Heart right ventricle (tissue), 16 donors: ENCODE measurements at regions not wholly inside any gene's neighbourhood (a gene's known extent, or its start where the extent isn't known, plus 50 kb on each side); places are given as distances from the start of the nearest gene placed in this dataset.

Source experiments
- ATAC-seq, 8 donors: fragments of 200-7000 bp; cut with Tn5 transposase; one replicate each; pipeline ENCODE4 v1.9.1; 2020; ENCODE audit warnings: mild to moderate bottlenecking in 8 of 8, moderate library complexity in 8 of 8, moderate number of reproducible peaks in 1 of 8
- DNase-seq, 2 donors: peaks; one replicate each; pipeline ENCODE4 v3.0.0-alpha.2; 2020
- H3K27ac ChIP-seq, 10 donors: fragments of 200-600 bp; sonication (generic) in 2 of 10; one replicate each; pipeline versions ENCODE4 v1.5.0 to v1.8.0; 2020 to 2022; ENCODE audit warnings: mild to moderate bottlenecking in 3 of 10
- H3K27me3 ChIP-seq, 7 donors: fragments of 200-600 bp; one replicate each; pipeline ENCODE4 v1.8.0; 2021 to 2022; ENCODE audit warnings: mild to moderate bottlenecking in 2 of 7
- H3K36me3 ChIP-seq, 9 donors: fragments of 200-600 bp; sonication (generic) in 1 of 9; one replicate each; pipeline versions ENCODE4 v1.5.0 to v1.8.0; 2020 to 2022; ENCODE audit warnings: mild to moderate bottlenecking in 2 of 9
- H3K4me1 ChIP-seq, 9 donors: fragments of 200-600 bp; sonication (generic) in 1 of 9; one replicate each; pipeline versions ENCODE4 v1.5.0 to v1.8.0; 2020 to 2022; ENCODE audit warnings: mild to moderate bottlenecking in 4 of 9
- H3K4me3 ChIP-seq, 10 donors: fragments of 200-600 bp; sonication (generic) in 2 of 10; one replicate each; pipeline versions ENCODE4 v1.5.0 to v1.8.0; 2020 to 2022; ENCODE audit warnings: mild to moderate bottlenecking in 7 of 10, moderate library complexity in 2 of 10
- H3K9me3 ChIP-seq, 11 donors: fragments of 200-600 bp in 10 of 11; sonication (generic) in 2 of 11; one replicate each; pipeline versions ENCODE4 v1.5.0 to v1.8.0; 2013 to 2022; ENCODE audit warnings: mild to moderate bottlenecking in 2 of 11, control low read depth in 1 of 11, moderate library complexity in 1 of 11
- WGBS, 2 donors: extraction: QIAGEN DNeasy Blood & Tissue Kit; methylation state at CpG; one replicate each; pipeline ENCODE4 v1.1.7; 2013; ENCODE audit warnings: inconsistent platforms in 1 of 2; 5-methylcytosine and 5-hydroxymethylcytosine counted together
- intact Hi-C, 10 donors: fragments of 100-400 bp; cut with DNase I; formaldehyde crosslinking; loops; one replicate each; pipeline versions ENCODE4 v1.11.1 to v1.14.2; 2022
- TF ChIP-seq, protein P1 (sequence below), 9 donors: fragments of 200-600 bp; sonication (generic) in 2 of 9; IDR thresholded peaks; one replicate each; pipeline versions ENCODE4 v1.5.0 to v1.8.0; 2021 to 2022; ENCODE audit warnings: antibody characterized with exemption in 9 of 9, mild to moderate bottlenecking in 5 of 9, moderate library complexity in 1 of 9
- donor health status: Arrhythmogenic right ventricular cardiomyopathy.
- donor health status: ischemic (EF 13 %, LVEDD 7.1; RV severe dilation, severe dysfunction).
- donor health status: healthy with polysubstance abuse.
- donor health status: DM: no; HTN: yes; CAD: no.
- donor health status: DM: no; HTN: no; CAD: no.
- donor health status: ischemic (EF 25% LVEDD 6.9; RV normal size, moderate dysfunction).
- donor health status: ischemic (EF 25% LVEDD 5.7; RV mildly dilated, moderate dysfunction).
- donor health status: healthy.
- donor health status: DM: yes; HTN: yes; CAD: no.
- donor health status: Ischemic cardiomyopathy.
- donor health status: ischemic (EF 35%, LVEDD 5.7; RV mildly dilated, moderate dysfunction).
- donor health status: nonischemic (EF 11% LVEDD 7.7; RV severe dilation, severe dysfunction).
- donor health status: DM: yes; HTN: yes; CAD: no.
- donor health status: PGD.
- donor health status: ischemic (EF 29% LVEDD 5.4; RV normal size, mild dysfunction).
- donor health status: nonischemic (EF 23%, LVEDD 6.1; RV moderate dilation, normal function).

DNA sequence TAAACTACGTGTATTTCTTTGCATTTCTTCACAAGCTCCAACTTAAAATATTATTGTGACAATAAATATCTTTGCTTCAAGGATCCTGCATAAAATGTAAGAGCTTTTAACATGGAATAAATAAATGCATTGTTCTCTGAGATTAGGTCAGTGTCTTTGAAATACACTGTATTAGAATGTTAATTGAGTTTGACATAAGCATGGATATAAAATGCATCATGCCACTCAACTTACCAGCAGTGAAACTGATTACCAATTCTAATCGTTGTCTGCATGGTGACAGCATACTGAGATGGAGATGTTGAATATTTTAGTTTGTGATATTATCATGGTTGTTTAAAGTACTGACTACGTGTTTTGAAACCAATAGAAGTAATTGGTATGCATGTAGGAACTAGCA lies 555.3 kb upstream of the ZNF608 start:
- Histone ChIP-seq H3K4me1 (peaks cover 0 to 10% (median 5%) of the 10 kb centered on the region in 9 donors), H3K27me3 (no peaks in the 10 kb centered on the region), H3K36me3 (no peaks in the 10 kb centered on the region), H3K9me3 (peaks cover 0 to 14% (median 0%) of the 10 kb centered on the region in 11 donors), H3K4me3 (no peak overlapping the region), H3K27ac (no peak overlapping the region)
- 64 to 72% methylated on average over 3 of the region's 3 CpGs for WGBS, 2 donors
- intact Hi-C loops, result no loop called here
- no peak for ATAC-seq
- no peak for DNase-seq
- TF ChIP-seq, protein P1, sequence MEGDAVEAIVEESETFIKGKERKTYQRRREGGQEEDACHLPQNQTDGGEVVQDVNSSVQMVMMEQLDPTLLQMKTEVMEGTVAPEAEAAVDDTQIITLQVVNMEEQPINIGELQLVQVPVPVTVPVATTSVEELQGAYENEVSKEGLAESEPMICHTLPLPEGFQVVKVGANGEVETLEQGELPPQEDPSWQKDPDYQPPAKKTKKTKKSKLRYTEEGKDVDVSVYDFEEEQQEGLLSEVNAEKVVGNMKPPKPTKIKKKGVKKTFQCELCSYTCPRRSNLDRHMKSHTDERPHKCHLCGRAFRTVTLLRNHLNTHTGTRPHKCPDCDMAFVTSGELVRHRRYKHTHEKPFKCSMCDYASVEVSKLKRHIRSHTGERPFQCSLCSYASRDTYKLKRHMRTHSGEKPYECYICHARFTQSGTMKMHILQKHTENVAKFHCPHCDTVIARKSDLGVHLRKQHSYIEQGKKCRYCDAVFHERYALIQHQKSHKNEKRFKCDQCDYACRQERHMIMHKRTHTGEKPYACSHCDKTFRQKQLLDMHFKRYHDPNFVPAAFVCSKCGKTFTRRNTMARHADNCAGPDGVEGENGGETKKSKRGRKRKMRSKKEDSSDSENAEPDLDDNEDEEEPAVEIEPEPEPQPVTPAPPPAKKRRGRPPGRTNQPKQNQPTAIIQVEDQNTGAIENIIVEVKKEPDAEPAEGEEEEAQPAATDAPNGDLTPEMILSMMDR (IDR thresholded peaks at IDR 0.05), result no peak

DNA sequence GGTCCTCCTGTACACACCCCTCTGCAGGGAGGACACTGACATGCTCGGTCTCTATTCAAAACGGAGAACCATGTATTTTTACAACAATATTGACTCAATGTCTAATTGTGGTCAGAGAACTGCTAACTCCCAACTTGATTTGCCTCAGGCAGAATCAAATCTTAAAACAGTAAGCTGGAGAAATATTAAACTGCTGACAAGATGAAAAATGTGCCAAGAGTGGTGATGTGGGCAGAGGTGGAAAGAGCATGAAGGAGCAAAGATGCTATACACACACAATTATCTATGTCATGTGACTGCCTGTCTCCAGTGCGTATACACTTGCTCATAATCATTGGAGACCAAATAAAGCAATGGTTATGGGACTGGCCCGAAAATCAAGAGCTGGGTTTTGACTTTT lies 556.1 kb upstream of the ZNF608 start:
- H3K4me3 ChIP-seq, result no peak overlapping the region
- peaks cover 0 to 23% (median 0%) of the 10 kb centered on the region in 11 donors for H3K9me3 ChIP-seq
- H3K4me1 ChIP-seq, result peaks cover 0 to 10% (median 0%) of the 10 kb centered on the region in 9 donors
- DNase-seq (no peak), ATAC-seq (no peak)
- TF ChIP-seq, protein P1 (IDR thresholded peaks at IDR 0.05), result no peak
- no peaks in the 10 kb centered on the region for H3K27me3 ChIP-seq
- H3K27ac ChIP-seq, result no peak overlapping the region
- intact Hi-C loops, result no loop called here
- 87 to 88% methylated on average over 4 of the region's 4 CpGs for WGBS, 2 donors
- no peaks in the 10 kb centered on the region for H3K36me3 ChIP-seq

DNA sequence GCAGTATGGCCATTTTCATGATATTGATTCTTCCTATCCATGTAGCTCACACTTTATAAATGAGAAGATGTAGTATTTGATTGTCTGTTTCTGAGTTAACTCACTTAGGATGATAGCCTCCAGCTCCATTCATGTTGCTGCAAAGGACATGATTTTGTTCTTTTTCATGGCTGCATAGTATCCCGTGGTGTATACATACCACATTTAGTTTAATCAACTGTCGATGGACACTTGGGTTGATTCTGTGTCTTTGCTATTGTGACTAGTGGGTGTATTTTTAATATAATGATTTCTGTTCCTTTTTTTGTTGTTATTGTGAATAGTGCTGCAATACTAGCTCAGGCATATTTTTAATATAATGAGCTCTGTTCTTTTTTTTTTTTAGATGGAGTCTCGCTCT lies 560.3 kb upstream of the ZNF608 start:
- no peak overlapping the region for H3K27ac ChIP-seq
- H3K27me3 ChIP-seq, result no peaks in the 10 kb centered on the region
- intact Hi-C loops, result no loop called here
- DNase-seq, result no peak
- H3K4me3 ChIP-seq, result no peak overlapping the region
- TF ChIP-seq, protein P1 (IDR thresholded peaks at IDR 0.05), result no peak
- 97 to 98% methylated on average over 3 of the region's 3 CpGs for WGBS, 2 donors
- peaks cover 0 to 31% (median 0%) of the 10 kb centered on the region in 11 donors for H3K9me3 ChIP-seq
- ATAC-seq, result no peak
- H3K4me1 ChIP-seq, result no peaks in the 10 kb centered on the region
- H3K36me3 ChIP-seq, result no peaks in the 10 kb centered on the region

DNA sequence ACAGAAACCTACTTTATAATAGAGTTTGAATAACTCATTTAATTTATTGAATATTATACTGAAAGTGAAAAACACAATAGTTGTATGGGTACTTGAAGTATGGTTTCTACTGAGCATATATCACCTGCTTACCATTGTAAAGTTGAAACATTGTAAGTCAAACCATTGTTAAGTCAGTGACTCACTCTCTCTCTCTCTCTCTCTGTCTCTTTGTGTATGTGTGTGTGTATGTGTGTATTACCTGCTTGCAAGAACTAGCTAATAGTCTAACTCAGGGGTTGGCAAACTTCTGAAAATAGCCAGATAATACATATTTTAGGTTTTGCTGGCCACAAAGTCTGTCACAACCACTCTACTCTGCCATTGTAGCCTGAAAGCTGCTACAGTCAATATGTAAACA lies 564.3 kb upstream of the ZNF608 start:
- no peaks in the 10 kb centered on the region for H3K36me3 ChIP-seq
- H3K9me3 ChIP-seq, result peaks cover 0 to 36% (median 0%) of the 10 kb centered on the region in 11 donors
- ATAC-seq (no peak), DNase-seq (no peak)
- H3K27me3 ChIP-seq, result no peaks in the 10 kb centered on the region
- TF ChIP-seq, protein P1 (IDR thresholded peaks at IDR 0.05), result no peak
- no peak overlapping the region for H3K4me3 ChIP-seq
- intact Hi-C loops, result no loop called here
- H3K27ac ChIP-seq, result no peak overlapping the region
- no peaks in the 10 kb centered on the region for H3K4me1 ChIP-seq
